Stimulated activated CD4-positive, alpha-beta T cell treated with anti-CD3 and anti-CD28 coated beads, TNF-alpha, amount 100 ng/mL, for 4 hours (primary cell): ENCODE measurements at regions not wholly inside any gene's neighbourhood (a gene's known extent, or its start where the extent isn't known, plus 50 kb on each side); places are given as distances from the start of the nearest gene placed in this dataset.
A peak's percentile ranks its signal among the peaks of the same experiment; 100 is the strongest.

Experiments used
- DNase-seq, 3 experiments: peaks; one replicate each; pipeline ENCODE4 v3.0.0-alpha.2; 2020; ENCODE audit warnings: low read depth in 3 of 3

DNA sequence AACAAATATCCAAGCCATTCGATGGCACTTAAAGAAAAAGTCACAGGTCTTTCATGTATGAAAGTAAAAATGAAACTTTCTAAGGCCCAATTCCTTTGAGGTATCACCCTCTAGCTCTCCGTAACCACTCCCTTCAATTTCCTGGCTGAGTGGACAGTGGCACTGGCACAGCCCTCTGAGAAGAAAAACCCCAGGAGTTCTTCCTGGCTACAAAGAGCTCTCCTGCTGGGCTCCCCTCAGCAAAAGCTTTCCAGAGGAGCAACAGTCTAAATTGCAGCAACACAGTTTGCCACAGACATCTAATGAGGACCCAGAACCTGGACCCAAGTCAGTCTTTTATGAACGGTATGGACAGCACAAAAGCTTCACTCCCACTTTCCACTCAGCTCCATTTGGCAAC, 71.8 kb downstream of the FUNDC1 start:
- no peak for DNase-seq

- DNase-seq: no peak
Measured at GRCh38 chrX:44462850-44463249, 79.8 kb downstream of the FUNDC1 start.

- no peak for DNase-seq
Measured at GRCh38 chrX:44459501-44459900, 83.2 kb downstream of the FUNDC1 start.

DNA sequence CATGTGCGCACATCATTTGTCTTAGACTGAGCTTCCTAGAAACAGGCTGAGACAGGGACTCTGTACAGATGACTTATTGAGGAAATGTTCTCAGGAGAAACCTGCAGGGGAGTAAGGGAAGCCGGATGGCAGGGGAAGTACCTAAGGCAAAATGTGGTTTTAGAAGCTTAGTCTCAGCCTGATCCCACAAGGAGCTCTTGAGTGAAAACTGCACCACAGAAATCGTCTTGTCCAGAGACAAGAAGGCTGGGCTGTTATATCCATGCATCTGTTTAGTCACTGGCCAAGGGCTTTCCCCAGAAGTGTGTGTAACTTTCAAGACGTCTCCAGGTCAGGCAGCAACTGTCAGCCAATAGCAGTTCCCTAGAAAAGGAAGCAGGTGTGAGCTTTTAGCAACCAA, 86.0 kb downstream of the FUNDC1 start:
- no peak for DNase-seq

GRCh38 chrX:44451056-44451455, 91.6 kb downstream of the FUNDC1 start:
- DNase-seq: no peak

DNA sequence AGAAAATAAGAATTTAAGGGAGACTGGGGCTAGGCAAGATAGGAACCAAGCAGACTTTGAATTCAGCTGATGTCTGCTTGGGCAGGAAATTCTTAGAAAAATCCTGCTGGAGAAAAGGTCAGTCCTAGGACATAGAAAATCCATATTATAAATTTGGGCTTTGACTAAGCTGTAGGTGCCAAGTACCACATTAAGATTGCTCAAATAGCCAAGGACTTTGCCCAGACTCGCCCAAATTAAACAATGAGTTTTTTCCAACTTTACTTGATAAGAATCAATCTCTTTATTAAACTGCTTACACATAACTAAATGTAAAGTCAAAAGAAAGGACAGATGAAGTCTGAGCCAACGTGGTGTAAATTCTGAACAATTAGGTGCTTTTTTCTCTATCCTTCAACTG, 95.4 kb downstream of the FUNDC1 start:
- DNase-seq: no peak

- no peak for DNase-seq
Measured at GRCh38 chrX:44440006-44440405, 96.5 kb upstream of the EFHC2 start.

DNA sequence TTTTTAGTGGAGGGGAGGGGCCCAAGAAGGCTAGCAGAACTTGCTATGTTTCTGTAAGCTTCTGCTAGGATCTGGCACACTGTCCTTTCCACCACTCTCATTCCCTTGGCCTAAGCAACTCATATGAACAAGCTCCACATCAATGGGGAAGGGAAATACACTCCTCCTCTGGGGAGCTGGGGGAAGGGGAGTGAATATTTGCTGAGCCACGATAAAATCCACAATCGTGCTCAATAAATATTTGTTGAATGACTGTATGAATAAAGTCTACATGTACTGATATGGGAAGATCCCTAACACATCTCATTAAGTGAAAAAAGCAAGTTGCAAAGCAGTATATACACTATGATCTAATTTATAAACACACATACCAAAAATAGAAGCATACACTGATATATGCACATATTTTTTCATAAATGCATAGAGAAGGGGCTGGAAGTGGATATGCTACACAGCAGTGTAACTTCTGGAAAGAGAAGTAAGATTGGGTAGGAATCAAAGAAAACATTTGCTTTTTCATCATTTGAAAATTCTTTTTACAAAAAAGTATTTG, 95.8 kb upstream of the EFHC2 start:
- no peak for DNase-seq

GRCh38 chrX:44435047-44435446, 91.6 kb upstream of the EFHC2 start:
- no peak for DNase-seq

- DNase-seq: no peak
Measured at GRCh38 chrX:44433556-44433955, 90.1 kb upstream of the EFHC2 start.

DNA sequence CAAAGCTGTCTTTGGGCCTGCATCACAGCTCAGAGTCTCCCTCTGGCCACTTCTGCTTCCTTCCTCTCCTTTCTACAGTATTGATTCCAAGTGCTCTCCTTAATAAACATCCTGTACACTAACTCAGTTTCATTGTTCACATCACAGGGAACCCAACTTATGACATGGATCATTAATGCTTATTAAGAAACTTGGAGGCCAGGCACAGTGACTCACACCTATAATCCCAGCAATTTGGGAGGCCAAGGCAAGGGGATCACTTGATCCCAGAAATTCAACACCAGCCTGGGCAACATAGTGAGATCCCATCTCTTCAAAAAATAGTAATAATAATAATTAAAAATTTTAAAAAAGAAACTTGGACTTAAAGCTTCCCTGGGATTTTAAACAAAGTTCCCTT, 89.2 kb upstream of the EFHC2 start:
- DNase-seq: no peak

GRCh38 chrX:44431194-44431593, 87.7 kb upstream of the EFHC2 start:
- DNase-seq: no peak

GRCh38 chrX:44428989-44429627, 85.6 kb upstream of the EFHC2 start:
- no peak for DNase-seq

GRCh38 chrX:44422631-44423030, 79.2 kb upstream of the EFHC2 start:
- no peak for DNase-seq

GRCh38 chrX:44415639-44416386, 72.3 kb upstream of the EFHC2 start:
- DNase-seq: no peak

DNA sequence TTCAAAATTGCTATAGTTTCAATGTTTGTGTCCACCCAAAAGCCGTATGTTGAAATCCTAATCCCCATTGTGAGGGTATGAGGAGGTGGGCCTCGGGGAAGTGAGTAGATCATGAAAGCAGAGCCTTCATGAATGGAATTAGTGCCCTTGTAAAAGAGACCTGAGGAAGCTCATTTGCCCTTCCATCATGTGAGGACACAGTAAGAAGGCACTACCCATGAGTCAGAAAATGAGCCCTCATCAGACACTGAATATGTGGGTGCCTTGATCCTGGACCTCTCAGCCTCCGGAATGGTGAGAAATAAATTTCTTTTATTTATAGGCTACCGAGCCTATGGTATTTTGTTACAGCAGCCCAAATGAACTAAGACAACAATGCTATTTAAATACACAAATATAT, 57.7 kb upstream of the EFHC2 start:
- DNase-seq: no peak

- DNase-seq: peak in 1 of 3 experiments; percentile 1
Measured at GRCh38 chrX:44400588-44400987, 57.1 kb upstream of the EFHC2 start.

DNA sequence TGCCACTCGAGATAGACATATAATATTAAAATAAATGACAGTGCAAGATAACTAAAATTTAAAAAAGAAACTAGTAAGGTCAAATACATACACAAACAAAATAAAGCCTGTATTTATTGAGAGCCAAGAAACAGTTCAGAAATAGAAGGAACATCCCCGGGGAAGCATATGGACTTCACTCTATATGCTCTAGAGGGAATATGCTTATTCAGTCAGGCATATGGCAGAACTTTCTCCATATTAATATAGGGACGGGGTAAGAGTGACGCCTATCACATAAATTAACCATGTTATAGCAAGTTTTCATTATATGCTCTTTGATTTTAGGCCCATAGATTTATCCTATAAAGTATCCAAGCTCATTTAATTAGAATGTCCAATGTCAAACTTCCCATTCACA, 56.7 kb upstream of the EFHC2 start:
- no peak for DNase-seq
